Keratinocyte (primary cell): ENCODE measurements at regions not wholly inside any gene's neighbourhood (a gene's known extent, or its start where the extent isn't known, plus 50 kb on each side); places are given as distances from the start of the nearest gene placed in this dataset.

ENCODE experiments used
- DNase-seq: peaks from one replicate; pipeline ENCODE4 v3.0.0-alpha.2; 2011; ENCODE audit warnings: low read depth, missing footprints, low spot score
- FAIRE-seq: peaks from 2 replicates; lab custom pipeline; 2011; peaks lifted over from hg19 to GRCh38; lab: Jason Lieb, UNC
- H2AFZ ChIP-seq: 2 replicates; pipeline ENCODE4 v1.6.0; 2012; ENCODE audit warnings: low read length, control low read depth, inconsistent platforms; ENCODE audit not compliant: control insufficient read depth
- H3K27ac ChIP-seq: 2 replicates; pipeline ENCODE4 v1.5.1; 2011; ENCODE audit warnings: low read length; ENCODE audit not compliant: control insufficient read depth, insufficient read depth
- H3K27me3 ChIP-seq: 3 replicates; pipeline ENCODE4 v1.6.0; 2011; ENCODE audit warnings: low read length; ENCODE audit not compliant: control insufficient read depth, insufficient read depth; ENCODE audit errors: extremely low read depth
- H3K36me3 ChIP-seq, 2 experiments: 2 replicates in 1 of 2; 3 replicates in 1 of 2; pipeline ENCODE4 v1.5.1; 2011; ENCODE audit warnings: low read length in 2 of 2, mild to moderate bottlenecking in 1 of 2; ENCODE audit not compliant: control insufficient read depth in 2 of 2, insufficient read depth in 2 of 2; ENCODE audit errors: extremely low read depth in 1 of 2
- H3K4me1 ChIP-seq: 3 replicates; pipeline ENCODE4 v1.5.1; 2011; ENCODE audit warnings: low read length; ENCODE audit not compliant: control insufficient read depth, insufficient read depth; ENCODE audit errors: extremely low read depth
- H3K4me2 ChIP-seq: 3 replicates; pipeline ENCODE4 v1.6.0; 2011; ENCODE audit warnings: low read depth, low read length; ENCODE audit not compliant: control insufficient read depth, insufficient read depth; ENCODE audit errors: extremely low read depth
- H3K4me3 ChIP-seq, 3 experiments: fragments of 200-600 bp in 1 of 3; sonication (generic) in 1 of 3; 2 replicates in 2 of 3; 3 replicates in 1 of 3; pipeline ENCODE4 v1.5.1; 2011 to 2016; ENCODE audit warnings: low read length in 3 of 3, mild to moderate bottlenecking in 3 of 3, control low read depth in 2 of 3, inconsistent platforms in 1 of 3, low read depth in 1 of 3, mixed read lengths in 1 of 3, mixed run types in 1 of 3, moderate library complexity in 1 of 3; ENCODE audit not compliant: control insufficient read depth in 2 of 3, insufficient read depth in 2 of 3; ENCODE audit errors: extremely low read depth in 1 of 3
- H3K79me2 ChIP-seq: 2 replicates; pipeline ENCODE4 v1.6.0; 2012; ENCODE audit warnings: low read length; ENCODE audit not compliant: control insufficient read depth, insufficient read depth
- H3K9ac ChIP-seq: 3 replicates; pipeline ENCODE4 v1.6.0; 2011; ENCODE audit warnings: low read length; ENCODE audit not compliant: control insufficient read depth, insufficient read depth; ENCODE audit errors: extremely low read depth
- H3K9me1 ChIP-seq: 3 replicates; pipeline ENCODE4 v1.6.0; 2011; ENCODE audit warnings: low read length; ENCODE audit not compliant: control insufficient read depth, insufficient read depth; ENCODE audit errors: extremely low read depth
- H3K9me3 ChIP-seq: 2 replicates; pipeline ENCODE4 v1.5.1; 2012; ENCODE audit warnings: low read depth, low read length; ENCODE audit not compliant: control insufficient read depth
- H4K20me1 ChIP-seq: 3 replicates; pipeline ENCODE4 v1.6.0; 2011; ENCODE audit warnings: low read length; ENCODE audit not compliant: control insufficient read depth, insufficient read depth; ENCODE audit errors: extremely low read depth
- EZH2 ChIP-seq: IDR thresholded peaks from one replicate; pipeline ENCODE4 v1.6.1; 2012; ENCODE audit warnings: inconsistent platforms, mild to moderate bottlenecking, low read length, moderate library complexity
- dilution Hi-C: fragments of 300-500 bp; cut with MboI; formaldehyde crosslinking; loops from one replicate; pipeline ENCODE4 v1.7.0; 2020; ENCODE audit warnings: low sequenced_read_pairs; ENCODE audit not compliant: extremely low pct_ligation_motif_present
- TF ChIP-seq, protein P1 (sequence below), 3 experiments: IDR thresholded peaks in 1 of 3; conservative IDR thresholded peaks in 1 of 3; optimal IDR thresholded peaks in 1 of 3; 2 replicates in 2 of 3; 3 replicates in 1 of 3; pipeline versions ENCODE3 to v1.5.1; 2011; ENCODE audit warnings: low read length in 3 of 3, mild to moderate bottlenecking in 3 of 3, moderate library complexity in 2 of 3, control low read depth in 1 of 3, inconsistent platforms in 1 of 3; ENCODE audit not compliant: insufficient read depth in 2 of 3; ENCODE audit errors: extremely low read depth in 1 of 3

DNA sequence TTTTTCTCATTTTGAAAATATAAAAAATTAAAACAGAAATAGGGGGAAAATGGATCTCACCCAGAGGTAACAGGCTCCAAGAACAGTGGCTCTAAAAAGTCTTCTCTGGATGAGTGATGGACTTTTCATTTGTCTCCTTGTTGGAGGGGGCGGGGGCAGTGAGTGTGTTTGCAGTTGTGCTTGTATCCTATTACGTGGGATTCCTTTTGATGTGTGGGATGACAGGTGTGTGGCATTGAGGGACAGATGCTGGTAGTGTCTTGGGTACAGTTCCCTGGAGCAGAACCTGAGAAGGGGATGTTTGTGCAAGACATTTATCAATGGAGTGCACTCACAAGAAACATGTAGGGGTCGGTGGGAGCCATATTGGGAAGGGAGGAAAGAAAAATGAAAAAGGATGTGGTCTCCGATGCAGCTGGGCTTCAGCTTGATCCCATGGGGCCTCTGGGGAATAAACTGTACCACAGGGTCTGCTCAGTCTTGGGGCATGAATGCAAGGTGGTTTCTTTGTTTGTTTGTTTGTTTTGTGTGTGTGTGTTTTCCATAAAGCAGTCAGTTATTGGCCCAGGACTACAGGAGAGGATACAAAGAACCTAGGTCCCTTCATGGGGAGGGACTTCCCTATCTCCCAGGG, 120.0 kb upstream of the SLC35G4 start:
- Histone ChIP-seq H3K4me1 (peaks cover 20% of the 10 kb centered on the region), H3K4me2 (no peak overlapping the region), H3K36me3 (no peaks in the 10 kb centered on the region), H3K4me3 (no peak overlapping the region), H3K9me3 (no peaks in the 10 kb centered on the region), H4K20me1 (no peaks in the 10 kb centered on the region), H2AFZ (no peak overlapping the region), H3K79me2 (no peaks in the 10 kb centered on the region), H3K27me3 (no peaks in the 10 kb centered on the region), H3K9ac (no peak overlapping the region), H3K9me1 (no peaks in the 10 kb centered on the region), H3K27ac (no peak overlapping the region)
- DNase-seq (no peak), FAIRE-seq (no peak)
- TF ChIP-seq EZH2, result no peak
- TF ChIP-seq, protein P1, sequence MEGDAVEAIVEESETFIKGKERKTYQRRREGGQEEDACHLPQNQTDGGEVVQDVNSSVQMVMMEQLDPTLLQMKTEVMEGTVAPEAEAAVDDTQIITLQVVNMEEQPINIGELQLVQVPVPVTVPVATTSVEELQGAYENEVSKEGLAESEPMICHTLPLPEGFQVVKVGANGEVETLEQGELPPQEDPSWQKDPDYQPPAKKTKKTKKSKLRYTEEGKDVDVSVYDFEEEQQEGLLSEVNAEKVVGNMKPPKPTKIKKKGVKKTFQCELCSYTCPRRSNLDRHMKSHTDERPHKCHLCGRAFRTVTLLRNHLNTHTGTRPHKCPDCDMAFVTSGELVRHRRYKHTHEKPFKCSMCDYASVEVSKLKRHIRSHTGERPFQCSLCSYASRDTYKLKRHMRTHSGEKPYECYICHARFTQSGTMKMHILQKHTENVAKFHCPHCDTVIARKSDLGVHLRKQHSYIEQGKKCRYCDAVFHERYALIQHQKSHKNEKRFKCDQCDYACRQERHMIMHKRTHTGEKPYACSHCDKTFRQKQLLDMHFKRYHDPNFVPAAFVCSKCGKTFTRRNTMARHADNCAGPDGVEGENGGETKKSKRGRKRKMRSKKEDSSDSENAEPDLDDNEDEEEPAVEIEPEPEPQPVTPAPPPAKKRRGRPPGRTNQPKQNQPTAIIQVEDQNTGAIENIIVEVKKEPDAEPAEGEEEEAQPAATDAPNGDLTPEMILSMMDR (optimal IDR thresholded peaks at IDR 0.05 in 1 of 3, IDR thresholded peaks at IDR 0.05 in 1 of 3, conservative IDR thresholded peaks at IDR 0.05 in 1 of 3; ENCODE audit: extremely low read depth in 1 of 3, insufficient read depth in 2 of 3, low read length in 3 of 3), result no peak
- dilution Hi-C loops, result no loop called here

DNA sequence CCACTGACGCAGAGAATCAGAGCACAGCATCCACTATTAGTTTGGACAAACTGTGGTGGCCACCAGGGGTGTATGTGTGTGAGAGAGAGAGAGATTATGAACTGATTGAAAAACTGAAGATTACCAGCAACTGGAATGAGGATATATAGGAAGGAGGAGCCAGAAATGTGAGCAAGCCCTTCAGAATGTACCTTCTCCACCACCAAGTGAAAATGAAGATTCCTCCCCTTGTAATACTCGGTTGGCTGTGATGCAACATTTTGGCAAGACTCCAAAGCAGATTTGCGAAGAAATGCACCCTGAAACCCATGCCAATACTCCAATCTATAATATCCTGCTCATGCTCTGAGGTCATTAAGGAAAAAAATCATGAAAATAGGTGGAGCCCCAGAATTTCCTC, 121.2 kb upstream of the SLC35G4 start:
- Histone ChIP-seq H3K9me3 (no peaks in the 10 kb centered on the region), H2AFZ (no peak overlapping the region), H4K20me1 (no peaks in the 10 kb centered on the region), H3K4me3 (peak overlapping the region in 1 of 3 experiments; percentile 11), H3K27me3 (no peaks in the 10 kb centered on the region), H3K9ac (no peak overlapping the region), H3K4me1 (peaks cover 15% of the 10 kb centered on the region), H3K4me2 (peak overlapping the region; percentile 50), H3K9me1 (no peaks in the 10 kb centered on the region), H3K36me3 (no peaks in the 10 kb centered on the region), H3K27ac (no peak overlapping the region), H3K79me2 (no peaks in the 10 kb centered on the region)
- DNase-seq, result peak; percentile 50
- dilution Hi-C loops, result no loop called here
- peak; percentile 77 for FAIRE-seq
- TF ChIP-seq, protein P1 (optimal IDR thresholded peaks at IDR 0.05 in 1 of 3, IDR thresholded peaks at IDR 0.05 in 1 of 3, conservative IDR thresholded peaks at IDR 0.05 in 1 of 3; ENCODE audit: extremely low read depth in 1 of 3, insufficient read depth in 2 of 3, low read length in 3 of 3), result peak in 1 of 3 experiments; percentile 24
- no peak for TF ChIP-seq EZH2
